HCT116 (cell line): ENCODE measurements at regions not wholly inside any gene's neighbourhood (a gene's known extent, or its start where the extent isn't known, plus 50 kb on each side); places are given as distances from the start of the nearest gene placed in this dataset.

Source experiments
- ATAC-seq: fragments of 200-7000 bp; cut with Tn5 transposase; 2 replicates; pipeline ENCODE4 v1.9.1; 2020; ENCODE audit warnings: mild to moderate bottlenecking, moderate library complexity
- BruUV-seq: library from RNA; stranded (reverse); fragments of 400-500 nt; replicated peaks from 2 replicates; lab custom pipeline; 2021; lab: Mats Ljungman, UMichigan
- CTCF ChIA-PET: fragments of 300-600 bp; sonication (Branson Sonifier 250); formaldehyde crosslinking; loops from one replicate; lab custom pipeline; 2021; ENCODE audit warnings: antibody characterized with exemption; lab: Charles Lee
- POLR2A ChIA-PET: fragments of 300-600, 350-600 bp; sonication (Branson Sonifier 250); formaldehyde crosslinking; loops from one replicate; lab custom pipeline; 2021; ENCODE audit warnings: antibody characterized with exemption; lab: Charles Lee
- RAD21 ChIA-PET, 2 experiments: fragments of 300-600 bp; sonication (Branson Sonifier 250); formaldehyde crosslinking; loops; one replicate each; lab custom pipeline; 2023; ENCODE audit warnings: low total read pairs in 2 of 2; ENCODE audit not compliant: uncharacterized antibody in 2 of 2, unreplicated experiment in 2 of 2, low non-redundant PET in 1 of 2; lab: Charles Lee
- DNase-seq: peaks from one replicate; pipeline ENCODE4 v3.0.0-alpha.2; 2010; ENCODE audit warnings: low read depth, low spot score
- H2AFZ ChIP-seq: fragments of 200-600 bp; shearing (Covaris generic), sonication (generic); 2 replicates; pipeline ENCODE4 v1.6.1; 2017; ENCODE audit warnings: low read depth, mixed run types, mixed read lengths, antibody characterized with exemption, low read length; ENCODE audit not compliant: poor library complexity, severe bottlenecking
- H3K27ac ChIP-seq: 2 replicates; pipeline ENCODE4 v1.5.1; 2012; ENCODE audit warnings: low read depth, low read length
- H3K27me3 ChIP-seq: fragments of 200-600 bp; sonication (generic); 2 replicates; pipeline ENCODE4 v1.6.1; 2016; ENCODE audit warnings: mixed run types, low read length, mixed read lengths; ENCODE audit not compliant: insufficient read depth
- H3K36me3 ChIP-seq, 2 experiments: fragments of 200-500 bp in 1 of 2; fragments of 200-600 bp in 1 of 2; sonication (Bioruptor generic) in 1 of 2; sonication (generic) in 1 of 2; 2 replicates each; pipeline versions ENCODE4 v1.5.1 to v1.6.1; 2014 to 2016; ENCODE audit warnings: low read length in 2 of 2, inconsistent platforms in 1 of 2, mixed read lengths in 1 of 2, mixed run types in 1 of 2; ENCODE audit not compliant: insufficient read depth in 2 of 2, control insufficient read depth in 1 of 2
- H3K4me1 ChIP-seq, 2 experiments: fragments of 200-600 bp in 1 of 2; sonication (generic) in 1 of 2; 2 replicates each; pipeline versions ENCODE4 v1.5.1 to v1.6.1; 2012 to 2017; ENCODE audit warnings: low read length in 2 of 2, inconsistent platforms in 1 of 2, mild to moderate bottlenecking in 1 of 2, mixed read lengths in 1 of 2, mixed run types in 1 of 2, moderate library complexity in 1 of 2; ENCODE audit not compliant: insufficient read depth in 2 of 2, control insufficient read depth in 1 of 2
- H3K4me2 ChIP-seq: fragments of 200-600 bp; sonication (generic); 2 replicates; pipeline ENCODE4 v1.6.1; 2017; ENCODE audit warnings: mixed run types, low read length, mixed read lengths
- H3K4me3 ChIP-seq, 2 experiments: fragments of 200-600 bp in 1 of 2; sonication (generic) in 1 of 2; replicated peaks in 1 of 2; 2 replicates each; pipeline ENCODE4 v1.5.1; 2011 to 2016; ENCODE audit warnings: low read length in 2 of 2, control low read depth in 1 of 2, low read depth in 1 of 2, mild to moderate bottlenecking in 1 of 2, mixed read lengths in 1 of 2, mixed run types in 1 of 2
- H3K79me2 ChIP-seq: fragments of 200-600 bp; sonication (generic); 2 replicates; pipeline ENCODE4 v1.6.1; 2017; ENCODE audit warnings: mild to moderate bottlenecking, mixed run types, low read length, moderate library complexity, mixed read lengths; ENCODE audit not compliant: insufficient read depth
- H3K9ac ChIP-seq: fragments of 200-600 bp; sonication (generic); 2 replicates; pipeline ENCODE4 v1.6.1; 2016; ENCODE audit warnings: low read length, mixed read lengths
- H3K9me2 ChIP-seq: fragments of 200-600 bp; sonication (generic), shearing (Covaris generic); 2 replicates; pipeline ENCODE4 v1.6.1; 2017; ENCODE audit warnings: mixed run types, mild to moderate bottlenecking, moderate library complexity; ENCODE audit not compliant: insufficient read depth
- H3K9me3 ChIP-seq, 2 experiments: fragments of 200-500 bp in 1 of 2; fragments of 200-600 bp in 1 of 2; sonication (Bioruptor generic) in 1 of 2; sonication (generic) in 1 of 2; 2 replicates each; pipeline ENCODE4 v1.6.1; 2014 to 2017; ENCODE audit warnings: low read length in 2 of 2, mixed read lengths in 2 of 2, inconsistent platforms in 1 of 2, low read depth in 1 of 2, mild to moderate bottlenecking in 1 of 2, mixed run types in 1 of 2, moderate library complexity in 1 of 2; ENCODE audit not compliant: control insufficient read depth in 1 of 2, insufficient read depth in 1 of 2
- H4K20me1 ChIP-seq: fragments of 200-600 bp; sonication (generic), shearing (Covaris generic); 2 replicates; pipeline ENCODE4 v1.6.1; 2017; ENCODE audit warnings: mixed run types, mild to moderate bottlenecking, moderate library complexity; ENCODE audit not compliant: insufficient read depth
- CTCF ChIP-seq, 3 experiments: fragments of 200-600 bp in 1 of 3; sonication (generic) in 1 of 3; IDR thresholded peaks in 2 of 3; conservative IDR thresholded peaks in 1 of 3; 2 replicates each; pipeline ENCODE4 v1.5.1; 2012 to 2017; ENCODE audit warnings: low read depth in 2 of 3, low read length in 2 of 3, antibody characterized with exemption in 1 of 3, borderline replicate concordance in 1 of 3, control low read depth in 1 of 3, mild to moderate bottlenecking in 1 of 3, mixed read lengths in 1 of 3, mixed run types in 1 of 3, moderate library complexity in 1 of 3; ENCODE audit not compliant: insufficient read depth in 1 of 3
- EGR1 ChIP-seq: IDR thresholded peaks from 2 replicates; pipeline ENCODE4 v1.6.1; 2012; ENCODE audit warnings: low read depth
- EZH2 ChIP-seq: fragments of 200-600 bp; sonication (generic); IDR thresholded peaks from 2 replicates; pipeline ENCODE4 v1.6.1; 2017; ENCODE audit warnings: antibody characterized with exemption, mixed run types
- EZH2phosphoT487 ChIP-seq: fragments of 200-600 bp; IDR thresholded peaks from 2 replicates; pipeline ENCODE4 v1.6.1; 2018; ENCODE audit warnings: antibody characterized with exemption, borderline replicate concordance
- FOSL1 ChIP-seq: IDR thresholded peaks from 2 replicates; pipeline ENCODE4 v1.6.1; 2012; ENCODE audit warnings: low read depth
- JUND ChIP-seq: IDR thresholded peaks from 2 replicates; pipeline ENCODE4 v1.6.1; 2012
- POLR2A ChIP-seq: IDR thresholded peaks from 2 replicates; pipeline ENCODE4 v1.7.0; 2011; ENCODE audit warnings: borderline replicate concordance; ENCODE audit not compliant: insufficient read depth, insufficient read length; ENCODE audit errors: extremely low read depth
- RAD21 ChIP-seq: IDR thresholded peaks from 2 replicates; pipeline ENCODE4 v1.6.1; 2012; ENCODE audit warnings: low read depth, mild to moderate bottlenecking
- SIN3A ChIP-seq: IDR thresholded peaks from 2 replicates; pipeline ENCODE4 v1.6.1; 2012; ENCODE audit warnings: low read depth
- SP1 ChIP-seq: IDR thresholded peaks from 2 replicates; pipeline ENCODE4 v1.6.1; 2012; ENCODE audit warnings: low read depth
- TCF7L2 ChIP-seq: IDR thresholded peaks from 2 replicates; pipeline ENCODE4 v1.7.0; 2011; ENCODE audit warnings: borderline replicate concordance, inconsistent platforms; ENCODE audit not compliant: insufficient read depth, insufficient read length; ENCODE audit errors: extremely low read depth
- YY1 ChIP-seq: IDR thresholded peaks from 2 replicates; pipeline ENCODE4 v1.6.1; 2011; ENCODE audit warnings: low read length, low read depth, moderate library complexity, mild to moderate bottlenecking; ENCODE audit not compliant: insufficient replicate concordance; ENCODE audit errors: extremely low read depth
- ZFX ChIP-seq: fragments of 450-650 bp; IDR thresholded peaks from 2 replicates; pipeline ENCODE4 v1.6.1; 2017
- intact Hi-C: fragments of 100-400 bp; cut with micrococcal nuclease; formaldehyde crosslinking; loops from 2 replicates; pipeline ENCODE4 v1.10.0; 2022
- TF ChIP-seq, protein P1 (sequence below): IDR thresholded peaks from 2 replicates; pipeline ENCODE4 v1.6.1; 2012

GRCh38 chr3:34571714-34572113, 773.3 kb downstream of the PDCD6IP start:
- H4K20me1 ChIP-seq, result no peaks in the 10 kb centered on the region
- H3K9me3 ChIP-seq, result peaks cover 4 to 5% of the 10 kb centered on the region in 2 experiments; a peak in 2 of 4 replicates
- ChIA-PET POLR2A (no interaction called here), RAD21 (no interaction called here), CTCF (no interaction called here)
- intact Hi-C loops, result no loop called here
- ATAC-seq, result no peak
- no peaks in the 10 kb centered on the region for H3K27me3 ChIP-seq
- no peaks in the 10 kb centered on the region for H3K79me2 ChIP-seq
- H3K4me3 ChIP-seq, result no peak overlapping the region
- no peak overlapping the region for H2AFZ ChIP-seq
- H3K9me2 ChIP-seq, result no peaks in the 10 kb centered on the region
- no peaks in the 10 kb centered on the region for H3K4me1 ChIP-seq
- no peak overlapping the region for H3K9ac ChIP-seq
- no peaks in the 10 kb centered on the region for H3K36me3 ChIP-seq
- no peak overlapping the region for H3K27ac ChIP-seq
- TF ChIP-seq EZH2phosphoT487 (no peak), ZFX (no peak), TCF7L2 (no peak), FOSL1 (no peak), RAD21 (no peak), EGR1 (no peak), CTCF (IDR thresholded peaks at IDR 0.05 in 2 of 3, conservative IDR thresholded peaks at IDR 0.05 in 1 of 3; ENCODE audit: borderline replicate concordance in 1 of 3, insufficient read depth in 1 of 3, low read depth in 2 of 3, low read length in 2 of 3) (no peak), YY1 (no peak), JUND (no peak), SIN3A (no peak), POLR2A (no peak), SP1 (no peak), EZH2 (no peak)
- TF ChIP-seq, protein P1, sequence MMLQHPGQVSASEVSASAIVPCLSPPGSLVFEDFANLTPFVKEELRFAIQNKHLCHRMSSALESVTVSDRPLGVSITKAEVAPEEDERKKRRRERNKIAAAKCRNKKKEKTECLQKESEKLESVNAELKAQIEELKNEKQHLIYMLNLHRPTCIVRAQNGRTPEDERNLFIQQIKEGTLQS, result no peak
- DNase-seq, result no peak
- no peak overlapping the region for H3K4me2 ChIP-seq
- BruUV-seq, result no TSS peak
